Ovary (tissue), 7 donors: ENCODE measurements at regions not wholly inside any gene's neighbourhood (a gene's known extent, or its start where the extent isn't known, plus 50 kb on each side); places are given as distances from the start of the nearest gene placed in this dataset.
A peak's percentile ranks its signal among the peaks of the same experiment; 100 is the strongest.

Experiments
- DNase-seq, 5 donors: peaks; one replicate each; pipeline ENCODE4 v3.0.0-alpha.2; 2019 to 2020
- H3K27ac ChIP-seq, 2 donors: fragments of 200-600 bp; one replicate each; pipeline versions ENCODE4 v1.5.1 to v1.8.0; 2019 to 2022
- H3K27me3 ChIP-seq: fragments of 200-600 bp; one replicate; pipeline ENCODE4 v1.8.0; 2022
- H3K36me3 ChIP-seq: fragments of 200-600 bp; sonication (generic); one replicate; pipeline ENCODE4 v1.5.1; 2019
- H3K4me1 ChIP-seq: one replicate; pipeline ENCODE4 v1.8.1; 2013; ENCODE audit warnings: mild to moderate bottlenecking, moderate library complexity; ENCODE audit not compliant: insufficient read depth
- H3K4me3 ChIP-seq: fragments of 200-600 bp; sonication (generic); one replicate; pipeline ENCODE4 v1.5.1; 2017
- H3K9me3 ChIP-seq, 2 donors: fragments of 200-600 bp in 1 of 2; sonication (generic) in 1 of 2; one replicate each; pipeline versions ENCODE4 v1.5.1 to v1.8.1; 2013 to 2019; ENCODE audit warnings: mild to moderate bottlenecking in 1 of 2, moderate library complexity in 1 of 2
- CTCF ChIP-seq, 3 donors: fragments of 450-650 bp in 2 of 3; fragments of 200-600 bp in 1 of 3; IDR thresholded peaks; one replicate each; pipeline versions ENCODE4 v1.5.1 to v1.8.0; 2016 to 2022; ENCODE audit warnings: antibody characterized with exemption in 3 of 3, mild to moderate bottlenecking in 1 of 3
- EP300 ChIP-seq: sonication (generic); formaldehyde crosslinking; IDR thresholded peaks from one replicate; pipeline ENCODE4 v1.6.1; 2017; ENCODE audit warnings: antibody characterized with exemption
- POLR2A ChIP-seq: fragments of 450-650 bp; IDR thresholded peaks from one replicate; pipeline ENCODE4 v1.6.1; 2017; ENCODE audit warnings: antibody characterized with exemption, mild to moderate bottlenecking, moderate library complexity
- WGBS, 3 donors: extraction: QIAGEN DNeasy Blood & Tissue Kit in 1 of 3; methylation state at CpG; one replicate each; pipeline versions ENCODE4 v1.1.5 to v1.1.7; 2013 to 2017; 5-methylcytosine and 5-hydroxymethylcytosine counted together
- intact Hi-C, 4 donors: fragments of 100-400 bp; cut with DNase I; formaldehyde crosslinking; loops; one replicate each; pipeline versions ENCODE4 v1.11.0 to v1.15.1; 2022 to 2023
- donor health status: DM: no; HTN: no; CAD: no; lungs with moderate emphysema.
- donor health status: DM: no; HTN: no; CAD: no.
- donor health status: Bipolar disorder and iron deficiency.
- donor health status: DM: no; HTN: no; CAD: no.
- donor health status: DM: yes; HTN: yes; CAD: no.

DNA sequence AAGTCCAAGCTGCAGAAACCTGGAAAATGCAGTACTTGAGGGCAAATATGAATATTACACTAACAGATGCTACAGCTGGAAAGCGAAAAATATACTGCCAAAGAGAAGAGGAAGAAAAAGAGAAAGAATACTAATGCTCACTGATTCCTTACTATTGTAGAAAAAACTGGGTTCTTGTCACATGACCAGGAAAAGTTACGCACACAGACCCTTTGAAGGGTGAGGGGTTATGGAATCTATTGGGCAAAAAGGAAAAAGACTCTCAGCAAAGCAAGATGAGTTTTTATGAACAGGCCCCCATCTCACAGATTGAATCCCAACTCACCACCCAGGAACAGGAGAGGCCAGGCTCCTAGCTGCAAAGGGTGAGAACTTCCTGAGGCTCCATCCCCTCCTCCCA lies 228.1 kb upstream of the KLF14 start:
- no peak overlapping the region for H3K27ac ChIP-seq
- no peak for DNase-seq
- 91 to 95% (median 92%) methylated on average over 2 of the region's 2 CpGs for WGBS, 3 donors
- H3K27me3 ChIP-seq: no peaks in the 10 kb centered on the region
- H3K36me3 ChIP-seq: no peaks in the 10 kb centered on the region
- H3K9me3 ChIP-seq: no peaks in the 10 kb centered on the region
- no peak for TF ChIP-seq POLR2A
- peaks cover 13% of the 10 kb centered on the region for H3K4me1 ChIP-seq
- H3K4me3 ChIP-seq: no peak overlapping the region
- intact Hi-C loops: no loop called here

DNA sequence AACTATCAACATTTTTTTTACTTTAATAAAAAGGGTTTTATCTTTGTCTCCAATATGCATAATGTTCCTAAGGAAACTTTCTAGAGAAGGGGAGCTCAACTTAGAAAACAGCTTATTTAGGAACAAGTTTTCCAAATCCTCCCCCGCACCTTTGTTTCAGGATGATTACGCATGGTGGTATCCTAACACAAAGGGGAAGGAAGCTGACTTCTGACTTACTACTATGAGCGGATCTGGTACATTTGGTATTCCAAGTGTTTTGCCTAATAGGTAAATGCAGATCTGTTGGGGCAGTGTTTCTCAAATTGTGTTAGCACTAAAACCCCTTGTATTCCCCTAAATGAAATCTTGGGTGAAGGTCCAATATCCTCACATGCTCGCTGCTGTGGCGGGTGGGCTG lies 229.3 kb upstream of the KLF14 start:
- Histone ChIP-seq H3K36me3 (no peaks in the 10 kb centered on the region), H3K4me1 (peaks cover 13% of the 10 kb centered on the region), H3K27me3 (no peaks in the 10 kb centered on the region), H3K27ac (no peak overlapping the region), H3K9me3 (no peaks in the 10 kb centered on the region), H3K4me3 (no peak overlapping the region)
- no peak for TF ChIP-seq CTCF (IDR thresholded peaks at IDR 0.05)
- no peak for TF ChIP-seq POLR2A
- TF ChIP-seq EP300: no peak
- 87 to 94% (median 89%) methylated on average over 5 of the region's 5 CpGs for WGBS, 3 donors
- no peak for DNase-seq
- intact Hi-C loops: no loop called here

GRCh38 chr7:130965515-130965914 lies 231.5 kb upstream of the KLF14 start:
- no peak for DNase-seq
- Histone ChIP-seq H3K27ac (no peak overlapping the region), H3K36me3 (no peaks in the 10 kb centered on the region), H3K9me3 (no peaks in the 10 kb centered on the region), H3K4me3 (no peak overlapping the region), H3K27me3 (no peaks in the 10 kb centered on the region), H3K4me1 (peaks cover 8% of the 10 kb centered on the region)
- TF ChIP-seq CTCF (IDR thresholded peaks at IDR 0.05): no peak
- TF ChIP-seq EP300: no peak
- TF ChIP-seq POLR2A: no peak
- intact Hi-C loops: no loop called here

GRCh38 chr7:130966246-130967009 lies 232.4 kb upstream of the KLF14 start:
- no peak for TF ChIP-seq EP300
- TF ChIP-seq CTCF (IDR thresholded peaks at IDR 0.05): no peak
- TF ChIP-seq POLR2A: no peak
- Histone ChIP-seq H3K9me3 (no peaks in the 10 kb centered on the region), H3K27ac (no peak overlapping the region), H3K27me3 (no peaks in the 10 kb centered on the region), H3K4me1 (peaks cover 9% of the 10 kb centered on the region), H3K4me3 (no peak overlapping the region), H3K36me3 (no peaks in the 10 kb centered on the region)
- 94 to 97% (median 96%) methylated on average over 5 of the region's 5 CpGs for WGBS, 3 donors
- intact Hi-C loops: no loop called here
- DNase-seq: no peak

GRCh38 chr7:130970196-130970595 lies 236.2 kb upstream of the KLF14 start:
- H3K4me1 ChIP-seq: peaks cover 2% of the 10 kb centered on the region
- peak overlapping the region in 1 of 2 donors; percentile 35 for H3K27ac ChIP-seq
- intact Hi-C loops: no loop called here
- no peak overlapping the region for H3K4me3 ChIP-seq
- no peaks in the 10 kb centered on the region for H3K27me3 ChIP-seq
- no peaks in the 10 kb centered on the region for H3K9me3 ChIP-seq
- TF ChIP-seq EP300: no peak
- TF ChIP-seq CTCF (IDR thresholded peaks at IDR 0.05): no peak
- TF ChIP-seq POLR2A: no peak
- DNase-seq: no peak
- no peaks in the 10 kb centered on the region for H3K36me3 ChIP-seq
